Stomach (tissue), 4 donors: ENCODE measurements at regions not wholly inside any gene's neighbourhood (a gene's known extent, or its start where the extent isn't known, plus 50 kb on each side); places are given as distances from the start of the nearest gene placed in this dataset.

Experiments used
- CTCF ChIP-seq, 7 experiments: fragments of 450-650 bp in 4 of 7; fragments of 200-600 bp in 3 of 7; sonication (generic) in 3 of 7; IDR thresholded peaks; one replicate each; pipeline ENCODE4 v1.5.1; 2016 to 2019; ENCODE audit warnings: antibody characterized with exemption in 7 of 7, control low read depth in 2 of 7, mild to moderate bottlenecking in 1 of 7
- EP300 ChIP-seq: sonication (generic); formaldehyde crosslinking; IDR thresholded peaks from one replicate; pipeline ENCODE4 v1.6.1; 2017; ENCODE audit warnings: antibody characterized with exemption
- POLR2A ChIP-seq, 4 donors: fragments of 450-650 bp; IDR thresholded peaks; one replicate each; pipeline ENCODE4 v1.6.1; 2016; ENCODE audit warnings: antibody characterized with exemption in 4 of 4, control low read depth in 2 of 4, mild to moderate bottlenecking in 1 of 4, moderate library complexity in 1 of 4
- POLR2AphosphoS5 ChIP-seq, 3 donors: sonication (generic); formaldehyde crosslinking; IDR thresholded peaks; one replicate each; pipeline ENCODE4 v1.6.1; 2016; ENCODE audit warnings: antibody characterized with exemption in 3 of 3

GRCh38 chr2:43062058-43062457, 164.3 kb downstream of the ZFP36L2 start:
- TF ChIP-seq POLR2A (IDR thresholded peaks at IDR 0.05) (no peak), CTCF (IDR thresholded peaks at IDR 0.05) (no peak), EP300 (no peak), POLR2AphosphoS5 (IDR thresholded peaks at IDR 0.05) (no peak)
